ENCODE measurements at regions not wholly inside any gene's neighbourhood (a gene's known extent, or its start where the extent isn't known, plus 50 kb on each side); places are given as distances from the start of the nearest gene placed in this dataset.

DNA sequence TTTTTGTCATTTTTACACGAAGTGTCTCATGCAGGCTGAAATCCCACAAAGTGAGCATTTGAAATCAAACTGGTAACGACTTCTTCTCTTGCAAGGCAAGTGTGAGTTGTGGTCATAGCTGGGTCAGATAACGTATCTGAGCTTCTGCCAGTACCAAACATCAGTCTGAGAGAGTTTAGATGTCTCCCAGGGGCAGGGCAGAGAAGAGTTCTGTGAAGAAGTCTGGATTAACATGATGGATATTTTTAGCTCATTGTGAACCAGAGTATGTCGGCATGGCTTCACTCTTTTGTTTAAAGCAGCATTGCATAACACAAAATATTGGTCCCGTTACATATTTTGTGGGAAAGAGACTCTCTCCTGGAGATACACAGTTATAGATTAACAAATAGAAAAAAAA is 655.5 kb upstream of the KLHL29 start:
- H3K4me3 ChIP-seq (ENCODE audit: low read depth, low read length): no peak overlapping the region
- no peak for DNase-seq (ENCODE audit: low read depth)
- TF ChIP-seq, protein P1, sequence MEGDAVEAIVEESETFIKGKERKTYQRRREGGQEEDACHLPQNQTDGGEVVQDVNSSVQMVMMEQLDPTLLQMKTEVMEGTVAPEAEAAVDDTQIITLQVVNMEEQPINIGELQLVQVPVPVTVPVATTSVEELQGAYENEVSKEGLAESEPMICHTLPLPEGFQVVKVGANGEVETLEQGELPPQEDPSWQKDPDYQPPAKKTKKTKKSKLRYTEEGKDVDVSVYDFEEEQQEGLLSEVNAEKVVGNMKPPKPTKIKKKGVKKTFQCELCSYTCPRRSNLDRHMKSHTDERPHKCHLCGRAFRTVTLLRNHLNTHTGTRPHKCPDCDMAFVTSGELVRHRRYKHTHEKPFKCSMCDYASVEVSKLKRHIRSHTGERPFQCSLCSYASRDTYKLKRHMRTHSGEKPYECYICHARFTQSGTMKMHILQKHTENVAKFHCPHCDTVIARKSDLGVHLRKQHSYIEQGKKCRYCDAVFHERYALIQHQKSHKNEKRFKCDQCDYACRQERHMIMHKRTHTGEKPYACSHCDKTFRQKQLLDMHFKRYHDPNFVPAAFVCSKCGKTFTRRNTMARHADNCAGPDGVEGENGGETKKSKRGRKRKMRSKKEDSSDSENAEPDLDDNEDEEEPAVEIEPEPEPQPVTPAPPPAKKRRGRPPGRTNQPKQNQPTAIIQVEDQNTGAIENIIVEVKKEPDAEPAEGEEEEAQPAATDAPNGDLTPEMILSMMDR (IDR thresholded peaks at IDR 0.05; ENCODE audit: control insufficient read depth, extremely low read depth, insufficient read depth): no peak

DNA sequence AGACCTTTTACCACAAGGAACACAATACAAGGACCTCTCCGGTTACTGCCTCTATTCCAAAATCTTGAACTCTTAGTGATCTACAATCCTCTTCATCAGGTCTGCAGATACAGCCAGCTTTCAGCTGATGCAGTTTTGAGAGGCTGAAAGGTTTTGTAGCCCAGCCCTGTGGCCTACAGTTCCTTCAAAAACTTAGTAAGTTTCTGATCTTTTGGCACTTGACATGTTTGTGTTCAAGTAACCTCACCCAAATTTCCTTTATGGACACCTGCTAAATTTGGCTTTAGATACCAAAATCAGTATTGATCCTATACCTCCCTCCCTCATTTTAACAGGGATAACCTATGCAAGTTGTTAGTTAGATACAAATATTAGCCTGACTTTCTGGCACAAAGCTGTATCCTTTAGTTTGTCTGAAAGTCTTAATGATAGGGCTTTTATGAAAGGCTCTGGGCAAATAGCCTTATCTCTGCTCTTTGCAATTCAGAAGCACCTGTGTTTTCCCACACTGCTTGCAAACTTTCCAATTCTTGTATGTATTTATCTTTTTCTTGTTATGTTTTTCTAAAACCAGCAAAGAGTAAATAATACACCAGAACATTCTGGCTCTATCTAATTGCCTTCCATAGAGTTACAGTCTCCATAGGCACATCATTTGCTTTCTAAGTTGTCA is 650.5 kb upstream of the KLHL29 start:
- DNase-seq (ENCODE audit: low read depth): no peak
- no peak overlapping the region for H3K4me3 ChIP-seq (ENCODE audit: low read depth, low read length)
- TF ChIP-seq, protein P1 (IDR thresholded peaks at IDR 0.05; ENCODE audit: control insufficient read depth, extremely low read depth, insufficient read depth): no peak

DNA sequence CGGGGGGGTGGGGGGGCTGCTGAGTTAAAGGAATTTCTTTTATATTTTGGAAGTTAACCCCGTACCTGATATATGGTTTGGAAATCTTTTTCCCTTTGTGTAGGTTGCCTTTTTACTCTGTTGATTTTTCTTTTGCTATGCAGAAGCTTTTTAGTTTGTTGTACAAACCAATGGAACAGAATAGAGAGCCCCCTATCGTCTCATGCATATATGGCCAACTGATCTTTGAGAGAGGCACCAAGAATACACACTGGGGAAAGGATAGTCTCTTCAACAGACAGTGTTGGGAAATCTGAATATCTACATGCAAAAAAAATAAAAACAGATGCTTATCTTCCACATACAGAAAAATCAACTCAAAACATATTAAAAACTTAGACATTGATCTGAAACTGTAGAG is 647.8 kb upstream of the KLHL29 start:
- H3K4me3 ChIP-seq (ENCODE audit: low read depth, low read length): no peak overlapping the region
- TF ChIP-seq, protein P1 (IDR thresholded peaks at IDR 0.05; ENCODE audit: control insufficient read depth, extremely low read depth, insufficient read depth): no peak
- no peak for DNase-seq (ENCODE audit: low read depth)

DNA sequence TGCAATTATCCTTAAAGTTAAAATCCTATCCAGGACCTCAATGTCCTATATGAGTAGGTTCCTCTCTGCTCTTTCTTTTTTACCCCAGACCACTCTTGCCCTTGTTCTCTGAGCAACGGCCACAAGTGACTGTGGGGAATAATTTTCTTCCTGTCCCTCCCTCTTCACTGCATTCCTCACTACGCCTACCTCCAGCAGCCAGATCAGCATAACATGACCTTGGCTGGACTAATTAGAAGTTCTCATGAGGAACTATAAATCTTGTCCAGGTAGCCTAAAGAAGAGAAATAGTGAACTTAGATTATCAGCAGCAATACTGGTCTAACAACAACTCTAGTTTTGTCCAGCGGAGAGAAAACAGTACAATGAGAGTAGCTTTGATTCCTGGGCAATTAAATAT is 643.8 kb upstream of the KLHL29 start:
- DNase-seq (ENCODE audit: low read depth): no peak
- no peak overlapping the region for H3K4me3 ChIP-seq (ENCODE audit: low read depth, low read length)
- TF ChIP-seq, protein P1 (IDR thresholded peaks at IDR 0.05; ENCODE audit: control insufficient read depth, extremely low read depth, insufficient read depth): no peak

DNA sequence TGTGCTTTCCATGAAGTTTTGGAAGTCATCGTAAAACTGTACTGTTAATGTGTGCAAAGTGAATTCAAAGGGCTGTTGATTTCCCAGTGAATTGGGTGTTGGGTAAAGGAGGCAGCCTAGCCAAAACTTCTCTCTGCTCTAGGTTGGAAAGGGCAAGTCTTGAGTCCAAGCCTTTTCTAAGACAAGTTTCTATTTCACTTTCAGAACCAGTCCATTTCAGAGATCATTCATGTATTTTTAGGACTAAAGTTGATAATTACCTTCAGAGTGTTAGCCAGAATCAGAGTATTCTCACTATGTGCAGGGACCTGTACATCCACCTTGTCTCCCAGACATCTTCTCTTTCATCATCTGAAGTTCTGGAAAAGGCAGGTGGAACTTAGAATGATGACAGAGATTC is 636.1 kb upstream of the KLHL29 start:
- H3K4me3 ChIP-seq (ENCODE audit: low read depth, low read length): no peak overlapping the region
- TF ChIP-seq, protein P1 (IDR thresholded peaks at IDR 0.05; ENCODE audit: control insufficient read depth, extremely low read depth, insufficient read depth): no peak
- no peak for DNase-seq (ENCODE audit: low read depth)

DNA sequence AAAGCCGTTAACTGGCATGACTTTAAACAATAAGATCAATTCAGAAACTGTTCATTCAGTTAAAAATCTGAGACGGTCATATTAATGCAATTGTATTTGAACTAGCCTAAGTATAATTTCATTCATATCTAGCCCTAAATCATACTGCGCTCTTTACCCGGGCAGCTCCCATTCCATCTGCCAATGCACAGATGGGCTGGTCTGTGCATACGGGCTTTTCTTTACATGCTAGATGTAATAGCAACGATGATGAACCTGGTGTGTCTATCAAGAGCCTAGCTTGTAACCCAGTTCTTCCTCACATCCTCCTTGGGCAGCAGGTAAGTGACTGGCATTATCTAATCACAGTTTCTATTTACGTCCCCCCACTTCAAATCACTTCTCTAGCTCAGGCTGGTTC is 631.5 kb upstream of the KLHL29 start:
- TF ChIP-seq, protein P1 (IDR thresholded peaks at IDR 0.05; ENCODE audit: control insufficient read depth, extremely low read depth, insufficient read depth): no peak
- DNase-seq (ENCODE audit: low read depth): no peak
- H3K4me3 ChIP-seq (ENCODE audit: low read depth, low read length): no peak overlapping the region

Measured in LNCaP clone FGC (cell line).